ENCODE measurements at regions not wholly inside any gene's neighbourhood (a gene's known extent, or its start where the extent isn't known, plus 50 kb on each side); places are given as distances from the start of the nearest gene placed in this dataset.

GRCh38 chr6:22126910-22127309 lies 169.9 kb downstream of the PRL start:
- no peak for TF ChIP-seq CTCF (IDR thresholded peaks at IDR 0.05)
- TF ChIP-seq SIN3A (IDR thresholded peaks at IDR 0.05; ENCODE audit: borderline replicate concordance, insufficient read depth, low read depth, low read length): no peak
- no peak for TF ChIP-seq POLR2AphosphoS5 (IDR thresholded peaks at IDR 0.05; ENCODE audit: low read depth, low read length)
- TF ChIP-seq, protein P1, sequence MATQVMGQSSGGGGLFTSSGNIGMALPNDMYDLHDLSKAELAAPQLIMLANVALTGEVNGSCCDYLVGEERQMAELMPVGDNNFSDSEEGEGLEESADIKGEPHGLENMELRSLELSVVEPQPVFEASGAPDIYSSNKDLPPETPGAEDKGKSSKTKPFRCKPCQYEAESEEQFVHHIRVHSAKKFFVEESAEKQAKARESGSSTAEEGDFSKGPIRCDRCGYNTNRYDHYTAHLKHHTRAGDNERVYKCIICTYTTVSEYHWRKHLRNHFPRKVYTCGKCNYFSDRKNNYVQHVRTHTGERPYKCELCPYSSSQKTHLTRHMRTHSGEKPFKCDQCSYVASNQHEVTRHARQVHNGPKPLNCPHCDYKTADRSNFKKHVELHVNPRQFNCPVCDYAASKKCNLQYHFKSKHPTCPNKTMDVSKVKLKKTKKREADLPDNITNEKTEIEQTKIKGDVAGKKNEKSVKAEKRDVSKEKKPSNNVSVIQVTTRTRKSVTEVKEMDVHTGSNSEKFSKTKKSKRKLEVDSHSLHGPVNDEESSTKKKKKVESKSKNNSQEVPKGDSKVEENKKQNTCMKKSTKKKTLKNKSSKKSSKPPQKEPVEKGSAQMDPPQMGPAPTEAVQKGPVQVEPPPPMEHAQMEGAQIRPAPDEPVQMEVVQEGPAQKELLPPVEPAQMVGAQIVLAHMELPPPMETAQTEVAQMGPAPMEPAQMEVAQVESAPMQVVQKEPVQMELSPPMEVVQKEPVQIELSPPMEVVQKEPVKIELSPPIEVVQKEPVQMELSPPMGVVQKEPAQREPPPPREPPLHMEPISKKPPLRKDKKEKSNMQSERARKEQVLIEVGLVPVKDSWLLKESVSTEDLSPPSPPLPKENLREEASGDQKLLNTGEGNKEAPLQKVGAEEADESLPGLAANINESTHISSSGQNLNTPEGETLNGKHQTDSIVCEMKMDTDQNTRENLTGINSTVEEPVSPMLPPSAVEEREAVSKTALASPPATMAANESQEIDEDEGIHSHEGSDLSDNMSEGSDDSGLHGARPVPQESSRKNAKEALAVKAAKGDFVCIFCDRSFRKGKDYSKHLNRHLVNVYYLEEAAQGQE (IDR thresholded peaks at IDR 0.05; ENCODE audit: insufficient read depth in 1 of 2, low read depth in 2 of 2, low read length in 1 of 2): no peak
- no peak for TF ChIP-seq TCF7L2 (IDR thresholded peaks at IDR 0.05; ENCODE audit: low read depth, low read length)
